Kasumi-1 (cell line): ENCODE measurements at regions not wholly inside any gene's neighbourhood (a gene's known extent, or its start where the extent isn't known, plus 50 kb on each side); places are given as distances from the start of the nearest gene placed in this dataset.
"Not testable (repeated sequence)": the region's sequence is repeated elsewhere in the genome, so short reads cannot be mapped to it uniquely, and the experiment has no call there.

Source experiments
- DNase-seq, 2 experiments: peaks; one replicate each; lab custom pipeline; 2025; lab: John Stamatoyannopoulos, UW

GRCh38 chr3:67154429-67154828 lies 156.3 kb downstream of the KBTBD8 start:
- no peak for DNase-seq

GRCh38 chr3:67167481-67167880 lies 169.4 kb downstream of the KBTBD8 start:
- DNase-seq: no peak

GRCh38 chr3:67171841-67172240 lies 173.7 kb downstream of the KBTBD8 start:
- no peak for DNase-seq

DNA sequence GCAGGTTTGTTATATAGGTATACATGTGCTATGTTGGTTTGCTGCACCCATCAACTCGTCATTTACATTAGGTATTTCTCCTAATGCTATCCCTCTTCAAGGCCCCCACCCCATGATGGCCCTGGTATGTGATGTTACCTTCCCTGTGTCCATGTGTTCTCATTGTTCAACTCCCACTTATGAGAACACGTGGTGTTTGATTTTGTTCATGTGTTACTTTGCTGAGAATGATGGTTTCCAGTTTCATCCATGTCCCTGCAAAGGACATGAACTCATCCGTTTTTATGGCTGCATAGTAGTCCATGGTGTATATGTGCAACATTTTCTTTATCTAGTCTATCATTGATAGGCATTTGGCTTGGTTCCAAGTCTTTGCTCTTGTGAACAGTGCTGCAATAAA lies 175.0 kb downstream of the KBTBD8 start:
- not testable (repeated sequence) for DNase-seq

- no peak for DNase-seq
These were observed 178.3 kb downstream of the KBTBD8 start for GRCh38 chr3:67176396-67176795.

- DNase-seq: no peak
These were observed 194.4 kb downstream of the KBTBD8 start for GRCh38 chr3:67192466-67192865.

GRCh38 chr3:67196677-67197076 lies 198.6 kb downstream of the KBTBD8 start:
- no peak for DNase-seq

GRCh38 chr3:67198374-67198773 lies 200.3 kb downstream of the KBTBD8 start:
- no peak for DNase-seq

DNA sequence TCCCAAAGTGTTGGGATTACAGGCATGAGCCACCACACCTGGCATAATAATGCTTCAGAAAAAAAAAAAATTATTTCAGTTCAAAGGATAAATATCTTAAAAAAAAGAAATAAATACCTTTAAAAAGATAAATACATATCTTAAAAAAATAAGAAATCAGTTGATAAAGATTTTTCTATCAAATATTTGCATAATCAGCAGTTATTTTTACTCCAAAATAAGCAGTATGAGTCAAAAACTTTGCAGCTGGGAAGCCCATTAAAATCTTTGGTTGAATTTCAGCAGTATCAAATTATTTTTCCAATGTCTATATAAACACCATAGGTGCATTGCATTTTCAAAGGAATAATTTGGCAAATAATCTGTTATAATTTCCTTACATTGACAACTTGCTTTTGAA lies 202.5 kb downstream of the KBTBD8 start:
- DNase-seq: no peak

- no peak for DNase-seq
These were observed 202.9 kb downstream of the KBTBD8 start for GRCh38 chr3:67201026-67201425.

- no peak for DNase-seq
These were observed 203.9 kb downstream of the KBTBD8 start for GRCh38 chr3:67202053-67202452.

- DNase-seq: no peak
These were observed 206.8 kb downstream of the KBTBD8 start for GRCh38 chr3:67204951-67205350.

DNA sequence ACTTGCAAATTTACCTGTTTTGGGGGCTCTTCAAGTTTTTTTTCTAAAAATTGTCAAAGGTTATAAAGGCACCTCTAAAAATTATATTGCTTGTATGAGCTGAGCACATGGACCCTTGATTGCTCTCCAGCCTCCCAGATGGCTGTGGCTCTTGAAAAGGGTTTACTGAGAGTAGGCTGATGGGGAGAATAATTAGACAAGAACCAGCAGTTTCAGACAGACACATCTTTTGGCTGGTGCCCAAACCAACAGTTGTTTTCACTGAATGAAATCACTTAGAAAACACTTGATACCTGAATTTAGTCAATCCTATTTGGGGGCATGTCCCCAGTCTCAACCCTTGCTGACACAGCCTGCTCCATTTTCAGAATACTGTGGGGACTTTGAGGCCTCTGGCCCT lies 217.6 kb downstream of the KBTBD8 start:
- DNase-seq: no peak

DNA sequence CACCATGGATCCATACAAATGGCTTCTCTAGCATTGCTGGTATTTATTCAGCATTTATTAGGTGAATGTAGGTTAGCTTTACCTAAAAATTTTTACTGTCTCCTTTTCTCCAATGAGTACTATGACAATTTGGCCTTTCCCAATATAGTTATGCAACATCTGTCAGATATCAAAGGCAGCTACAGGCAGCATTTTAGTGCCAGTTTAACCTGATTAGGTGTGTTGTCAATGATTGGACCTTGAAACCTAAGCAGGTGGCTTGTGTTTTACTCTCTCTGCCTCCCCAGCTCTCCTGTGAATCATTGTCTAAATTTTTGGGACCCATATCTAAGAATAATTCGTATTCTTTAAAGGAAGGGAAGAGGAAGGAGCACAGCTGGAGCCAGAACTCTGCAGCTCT lies 228.9 kb downstream of the KBTBD8 start:
- DNase-seq: no peak

- no peak for DNase-seq
These were observed 230.0 kb downstream of the KBTBD8 start for GRCh38 chr3:67228136-67228535.

DNA sequence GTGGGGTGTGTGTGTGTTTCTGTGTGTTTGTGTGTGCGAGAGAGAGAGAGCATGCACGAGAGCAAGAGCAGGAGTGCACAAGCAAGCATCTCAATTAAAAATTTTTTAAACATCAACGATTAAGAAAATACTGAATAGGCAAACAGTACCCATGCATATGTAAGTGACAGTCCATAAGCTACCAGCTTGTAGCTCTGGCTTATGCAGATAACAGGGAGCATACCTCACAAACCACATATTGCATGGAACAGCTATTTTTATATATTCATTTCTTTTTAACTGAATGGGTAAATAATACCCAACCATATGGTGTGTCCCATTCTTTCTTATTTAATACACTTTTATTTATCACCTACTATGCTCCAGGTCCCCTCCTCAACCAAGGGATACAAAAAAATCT lies 234.5 kb downstream of the KBTBD8 start:
- no peak for DNase-seq

GRCh38 chr3:67239353-67239752 lies 241.2 kb downstream of the KBTBD8 start:
- DNase-seq: no peak

- no peak for DNase-seq
These were observed 243.0 kb downstream of the KBTBD8 start for GRCh38 chr3:67241084-67241483.

GRCh38 chr3:67244130-67244529 lies 246.0 kb downstream of the KBTBD8 start:
- DNase-seq: no peak

- DNase-seq: no peak
These were observed 247.4 kb downstream of the KBTBD8 start for GRCh38 chr3:67245545-67245944.

DNA sequence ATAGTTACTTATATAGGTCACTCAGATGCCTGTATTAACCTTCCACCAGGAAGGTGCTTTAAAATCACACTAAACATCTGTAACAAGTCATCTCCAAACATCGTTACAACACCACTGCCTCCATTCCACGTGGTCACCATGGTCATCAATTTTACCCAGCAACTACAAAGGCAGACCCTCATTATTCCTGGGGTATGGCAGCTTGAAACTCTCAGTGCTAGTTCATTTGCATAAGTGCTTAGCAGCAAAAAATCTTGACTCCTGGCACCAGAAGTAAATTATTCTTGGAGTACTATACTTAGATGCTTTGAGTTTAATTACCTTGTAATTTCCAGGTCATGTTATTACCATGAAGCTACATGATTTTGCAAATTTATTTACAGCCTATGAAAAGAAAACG lies 250.6 kb downstream of the KBTBD8 start:
- no peak for DNase-seq

DNA sequence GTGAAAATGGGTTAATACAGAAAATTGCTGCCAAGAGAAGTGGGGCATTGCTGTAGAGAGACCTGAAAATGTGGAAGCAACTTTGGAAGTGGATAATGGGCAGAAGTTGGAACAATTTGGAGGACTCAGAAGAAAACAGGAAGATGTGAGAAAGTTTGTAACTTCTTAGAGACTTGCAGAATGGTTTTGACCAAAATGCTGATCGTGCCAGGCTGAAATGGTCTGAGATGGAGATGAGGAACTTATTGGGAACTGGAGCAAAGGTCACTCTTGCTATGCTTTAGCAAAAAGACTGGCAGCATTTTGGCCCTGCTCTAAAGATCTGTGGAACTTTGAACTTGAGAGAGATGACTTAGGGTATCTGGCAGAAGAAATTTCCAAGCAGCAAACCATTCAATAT lies 254.8 kb downstream of the KBTBD8 start:
- not testable (repeated sequence) for DNase-seq

- no peak for DNase-seq
These were observed 280.0 kb downstream of the KBTBD8 start for GRCh38 chr3:67278015-67278618.

DNA sequence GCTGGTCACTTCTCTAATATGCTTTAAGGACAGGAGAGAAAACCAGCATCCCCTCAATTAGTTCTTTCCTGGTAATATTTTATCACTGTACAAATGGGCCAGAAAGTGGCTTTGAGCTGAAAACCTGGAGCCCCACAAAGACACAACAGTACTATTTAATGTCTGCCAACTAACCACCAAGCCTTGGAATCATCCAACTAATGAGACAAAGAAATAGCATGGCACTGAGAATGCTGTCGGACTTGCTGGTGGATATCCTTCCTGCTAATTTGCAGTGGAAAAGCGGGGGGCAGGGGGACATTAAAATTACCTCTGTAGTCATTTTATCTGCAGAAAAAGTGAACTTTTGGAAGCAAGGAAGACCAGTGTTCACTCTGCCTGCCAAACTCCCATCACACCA lies 288.5 kb downstream of the KBTBD8 start:
- no peak for DNase-seq
